ENCODE measurements at regions not wholly inside any gene's neighbourhood (a gene's known extent, or its start where the extent isn't known, plus 50 kb on each side); places are given as distances from the start of the nearest gene placed in this dataset.

GRCh38 chr7:12456506-12456905, 52.8 kb upstream of the VWDE start:
- DNase-seq (ENCODE audit: extremely low read depth, low read depth, low spot score), result no peak

GRCh38 chr7:12458520-12459131, 55.0 kb upstream of the VWDE start:
- DNase-seq (ENCODE audit: extremely low read depth, low read depth, low spot score), result no peak

- no peak for DNase-seq (ENCODE audit: extremely low read depth, low read depth, low spot score)
Measured at GRCh38 chr7:12467837-12468236, 64.2 kb upstream of the VWDE start.

- no peak for DNase-seq (ENCODE audit: extremely low read depth, low read depth, low spot score)
Measured at GRCh38 chr7:12469568-12469967, 65.9 kb upstream of the VWDE start.

DNA sequence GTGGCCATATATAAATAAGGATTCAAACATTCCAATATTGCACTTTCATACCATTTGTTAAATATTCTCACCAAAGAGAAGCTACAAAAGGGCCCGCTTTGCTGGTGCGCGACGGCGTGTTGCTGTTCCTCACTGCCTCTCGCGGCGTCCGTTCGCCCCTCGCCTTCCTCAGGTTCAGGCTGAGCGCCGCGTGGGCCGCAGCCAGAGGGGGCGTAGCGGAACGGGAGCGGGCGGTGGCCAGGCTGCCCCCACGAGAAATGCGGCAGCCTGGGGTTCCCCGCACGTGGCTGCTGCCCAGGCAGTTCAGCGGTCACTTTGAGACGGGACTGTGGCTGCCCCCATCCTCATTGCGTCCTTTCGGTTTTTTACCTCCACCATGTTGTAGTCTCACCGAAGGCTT, 67.3 kb upstream of the VWDE start:
- DNase-seq (ENCODE audit: extremely low read depth, low read depth, low spot score), result no peak

DNA sequence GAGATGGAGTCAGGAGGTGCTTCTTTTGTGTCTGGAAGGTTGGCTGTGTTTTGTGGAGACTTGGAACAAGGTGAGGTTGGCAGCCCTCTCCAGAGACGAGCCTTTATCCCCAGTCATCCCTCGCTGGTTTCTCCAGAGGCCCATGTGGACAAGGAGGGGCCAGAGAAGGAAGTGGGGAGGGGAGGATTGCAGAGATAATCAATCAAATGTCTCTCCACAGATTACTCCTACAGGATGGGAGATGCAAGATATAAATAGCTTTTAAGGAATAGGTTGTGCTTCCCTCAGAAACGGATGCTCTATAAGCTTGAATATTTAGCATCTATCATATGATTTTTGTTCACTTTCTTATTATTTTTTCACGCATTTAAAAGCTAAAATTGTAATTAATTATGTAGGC, 70.4 kb upstream of the VWDE start:
- DNase-seq (ENCODE audit: extremely low read depth, low read depth, low spot score), result no peak

- no peak for DNase-seq (ENCODE audit: extremely low read depth, low read depth, low spot score)
Measured at GRCh38 chr7:12475362-12476063, 71.8 kb upstream of the VWDE start.

DNA sequence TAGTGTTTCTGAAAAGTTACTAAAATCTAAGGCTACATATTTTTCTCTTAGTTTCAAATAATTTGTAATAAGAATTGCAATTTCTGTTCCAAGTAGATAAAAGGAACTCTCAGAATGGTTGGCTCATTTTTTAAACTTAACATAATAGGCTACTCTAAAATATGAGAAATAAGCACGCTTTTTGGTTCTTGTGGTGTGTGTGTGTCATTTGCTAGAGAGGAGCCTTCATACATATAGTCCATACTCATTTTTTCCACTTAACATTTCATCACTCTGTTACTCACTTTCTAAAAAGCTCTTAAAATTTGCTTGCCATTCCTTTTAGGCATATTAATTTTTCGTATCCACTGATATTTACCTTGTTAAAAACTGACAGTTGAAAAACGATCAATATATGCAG, 74.0 kb upstream of the VWDE start:
- DNase-seq (ENCODE audit: extremely low read depth, low read depth, low spot score), result no peak

DNA sequence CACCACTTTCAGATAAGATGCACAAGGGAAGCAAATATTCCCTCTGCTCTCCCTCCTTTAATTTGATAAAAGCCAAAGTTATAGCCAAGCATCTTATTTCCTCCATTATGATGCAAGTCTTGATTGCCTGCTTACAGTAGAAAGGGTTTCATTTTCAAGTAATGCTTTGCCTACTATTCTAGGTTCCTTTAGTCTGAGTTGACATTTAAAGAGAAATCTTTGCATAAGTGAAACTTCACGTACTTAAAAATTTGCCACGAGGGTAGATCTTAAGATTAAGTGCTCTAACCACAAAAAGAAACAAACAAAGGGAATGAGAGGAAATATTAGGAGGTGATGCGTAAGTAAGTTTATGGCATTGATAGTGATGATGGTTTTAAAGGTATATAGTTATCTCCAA, 78.1 kb upstream of the VWDE start:
- no peak for DNase-seq (ENCODE audit: extremely low read depth, low read depth, low spot score)

GRCh38 chr7:12485845-12486244, 82.2 kb upstream of the VWDE start:
- DNase-seq (ENCODE audit: extremely low read depth, low read depth, low spot score), result no peak

- no peak for DNase-seq (ENCODE audit: extremely low read depth, low read depth, low spot score)
Measured at GRCh38 chr7:12488341-12488740, 82.2 kb upstream of the SCIN start.

DNA sequence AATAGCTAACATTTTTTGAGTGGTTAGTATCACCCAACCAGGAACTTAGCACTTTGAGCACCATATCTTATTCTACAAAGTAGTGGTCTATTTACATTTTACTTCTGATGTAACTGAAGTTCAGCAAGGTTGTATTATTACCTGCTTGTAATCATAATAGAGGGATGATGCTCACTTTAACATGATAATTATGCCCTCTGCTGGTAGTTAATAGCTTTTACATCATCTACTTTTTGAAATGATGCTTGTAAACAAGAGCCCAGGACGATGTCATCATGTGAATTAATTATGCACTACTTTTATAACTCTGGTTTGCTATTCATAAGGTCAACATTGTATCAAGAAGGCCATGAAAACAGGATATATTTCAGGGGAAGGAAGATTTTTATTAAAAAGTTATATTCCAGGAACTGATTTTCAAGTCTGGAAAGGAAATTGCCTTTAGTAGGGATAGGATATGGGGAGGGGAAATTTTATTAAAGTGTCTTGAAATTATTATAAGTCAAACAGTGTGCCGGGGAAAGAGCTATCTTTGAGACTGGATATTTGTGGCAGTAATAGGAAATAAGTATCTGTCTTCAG, 80.3 kb upstream of the SCIN start:
- DNase-seq (ENCODE audit: extremely low read depth, low read depth, low spot score), result no peak

- no peak for DNase-seq (ENCODE audit: extremely low read depth, low read depth, low spot score)
Measured at GRCh38 chr7:12490940-12491339, 79.6 kb upstream of the SCIN start.

GRCh38 chr7:12491526-12491925, 79.0 kb upstream of the SCIN start:
- DNase-seq (ENCODE audit: extremely low read depth, low read depth, low spot score), result no peak

- no peak for DNase-seq (ENCODE audit: extremely low read depth, low read depth, low spot score)
Measured at GRCh38 chr7:12493407-12493806, 77.1 kb upstream of the SCIN start.

- DNase-seq (ENCODE audit: extremely low read depth, low read depth, low spot score), result no peak
Measured at GRCh38 chr7:12493863-12494686, 76.4 kb upstream of the SCIN start.

DNA sequence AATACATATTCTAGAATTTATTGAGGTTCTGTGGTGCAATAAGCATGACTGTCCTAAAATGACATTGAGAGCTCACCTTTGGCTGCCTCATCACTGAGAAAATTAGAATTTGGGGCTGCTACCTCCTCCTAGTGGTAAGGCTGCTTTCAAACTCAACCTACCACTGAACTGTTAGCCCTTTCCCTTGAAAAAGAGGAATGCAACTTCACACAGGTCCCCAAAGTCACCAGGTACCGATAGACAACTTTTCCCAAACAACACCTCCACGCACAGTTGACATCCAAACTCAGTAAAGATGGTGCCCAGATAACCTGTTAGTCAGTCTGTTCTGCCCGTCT, 75.9 kb upstream of the SCIN start:
- no peak for DNase-seq (ENCODE audit: extremely low read depth, low read depth, low spot score)

DNA sequence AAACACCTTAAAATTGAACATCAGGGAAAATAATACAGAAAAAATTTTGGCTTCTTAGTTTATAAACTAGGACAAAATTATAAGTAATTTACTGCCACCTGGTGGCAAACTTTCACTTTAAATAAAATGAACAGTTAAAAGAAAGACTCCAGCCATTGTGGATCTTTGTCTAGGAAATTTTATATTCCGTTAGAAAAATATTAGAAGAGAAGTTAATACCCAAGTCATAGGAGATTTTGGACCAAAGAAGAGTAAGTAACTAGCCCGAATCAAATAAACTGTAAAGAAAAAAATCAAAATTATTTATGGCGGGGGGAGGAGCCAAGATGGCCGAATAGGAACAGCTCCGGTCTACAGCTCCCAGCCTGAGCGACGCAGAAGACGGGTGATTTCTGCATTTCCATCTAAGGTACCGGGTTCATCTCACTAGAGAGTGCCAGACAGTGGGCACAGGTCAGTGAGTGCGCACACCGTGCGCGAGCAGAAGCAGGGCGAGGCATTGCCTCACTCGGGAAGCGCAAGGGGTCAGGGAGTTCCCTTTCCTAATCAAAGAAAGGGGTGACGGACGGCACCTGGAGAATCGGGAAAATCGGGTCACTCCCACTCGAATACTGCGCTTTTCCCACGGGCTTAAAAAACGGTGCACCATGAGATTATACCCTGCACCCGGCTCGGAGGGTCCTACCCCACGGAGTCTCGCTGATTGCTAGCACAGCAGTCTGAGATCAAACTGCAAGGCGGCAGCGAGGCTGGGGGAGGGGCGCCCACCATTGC, 73.4 kb upstream of the SCIN start:
- DNase-seq (ENCODE audit: extremely low read depth, low read depth, low spot score), result peak; percentile 31

- DNase-seq (ENCODE audit: extremely low read depth, low read depth, low spot score), result no peak
Measured at GRCh38 chr7:12504149-12504548, 66.4 kb upstream of the SCIN start.

DNA sequence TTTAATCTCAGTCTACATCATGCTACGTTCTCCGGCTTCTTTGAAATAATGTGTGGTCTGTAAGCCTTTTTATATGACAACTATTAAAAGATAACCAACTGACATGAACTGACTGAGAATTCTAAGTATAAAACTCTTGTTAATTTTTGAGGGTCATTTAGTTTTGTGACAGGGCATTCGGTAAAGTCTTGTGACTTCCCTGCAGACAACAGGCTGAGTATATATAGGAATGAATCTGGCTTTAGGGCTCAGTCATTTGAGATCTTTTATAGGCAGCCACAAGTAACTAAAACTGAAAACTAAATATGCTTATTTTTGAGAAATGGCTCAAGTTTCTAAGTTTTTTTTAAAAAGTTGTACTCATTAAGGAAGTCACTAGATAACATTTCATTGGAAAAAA, 62.5 kb upstream of the SCIN start:
- no peak for DNase-seq (ENCODE audit: extremely low read depth, low read depth, low spot score)

DNA sequence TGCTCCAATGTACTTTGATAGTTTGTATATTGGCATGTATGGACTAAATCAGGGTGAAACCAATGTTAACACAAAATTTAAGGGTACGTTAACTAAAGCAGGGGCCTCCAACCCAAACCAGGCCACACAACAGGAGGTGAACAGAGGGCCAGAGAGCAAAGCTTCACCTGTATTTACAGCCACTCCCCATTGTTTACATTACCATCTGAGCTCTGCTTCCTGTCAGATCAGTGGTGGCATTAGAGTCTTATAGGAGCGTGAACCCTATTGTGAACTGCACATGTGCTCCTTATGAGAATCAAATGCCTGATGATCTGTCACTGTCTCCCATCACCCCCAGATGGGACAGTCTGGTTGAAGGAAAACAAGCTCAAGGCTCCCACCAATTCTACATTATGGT, 62.0 kb upstream of the SCIN start:
- DNase-seq (ENCODE audit: extremely low read depth, low read depth, low spot score), result no peak

Measured in glomerular endothelial cell (primary cell).